Sigmoid colon (tissue), 4 donors: ENCODE measurements at regions not wholly inside any gene's neighbourhood (a gene's known extent, or its start where the extent isn't known, plus 50 kb on each side); places are given as distances from the start of the nearest gene placed in this dataset.

ENCODE experiments used
- EP300 ChIP-seq, 4 donors: sonication (generic); formaldehyde crosslinking; IDR thresholded peaks; one replicate each; pipeline ENCODE4 v1.6.1; 2017; ENCODE audit warnings: antibody characterized with exemption in 4 of 4
- POLR2A ChIP-seq, 2 donors: fragments of 450-650 bp; IDR thresholded peaks; one replicate each; pipeline ENCODE4 v1.6.1; 2016; ENCODE audit warnings: antibody characterized with exemption in 2 of 2, mild to moderate bottlenecking in 2 of 2, moderate library complexity in 2 of 2
- POLR2AphosphoS5 ChIP-seq, 4 donors: sonication (generic); formaldehyde crosslinking; IDR thresholded peaks; one replicate each; pipeline ENCODE4 v1.6.1; 2017; ENCODE audit warnings: antibody characterized with exemption in 4 of 4
- TF ChIP-seq, protein P1 (sequence below), 4 experiments: fragments of 450-650 bp in 3 of 4; fragments of 200-600 bp in 1 of 4; IDR thresholded peaks; one replicate each; pipeline ENCODE4 v1.5.1; 2016 to 2019; ENCODE audit warnings: antibody characterized with exemption in 4 of 4, mild to moderate bottlenecking in 3 of 4, moderate library complexity in 2 of 4

DNA sequence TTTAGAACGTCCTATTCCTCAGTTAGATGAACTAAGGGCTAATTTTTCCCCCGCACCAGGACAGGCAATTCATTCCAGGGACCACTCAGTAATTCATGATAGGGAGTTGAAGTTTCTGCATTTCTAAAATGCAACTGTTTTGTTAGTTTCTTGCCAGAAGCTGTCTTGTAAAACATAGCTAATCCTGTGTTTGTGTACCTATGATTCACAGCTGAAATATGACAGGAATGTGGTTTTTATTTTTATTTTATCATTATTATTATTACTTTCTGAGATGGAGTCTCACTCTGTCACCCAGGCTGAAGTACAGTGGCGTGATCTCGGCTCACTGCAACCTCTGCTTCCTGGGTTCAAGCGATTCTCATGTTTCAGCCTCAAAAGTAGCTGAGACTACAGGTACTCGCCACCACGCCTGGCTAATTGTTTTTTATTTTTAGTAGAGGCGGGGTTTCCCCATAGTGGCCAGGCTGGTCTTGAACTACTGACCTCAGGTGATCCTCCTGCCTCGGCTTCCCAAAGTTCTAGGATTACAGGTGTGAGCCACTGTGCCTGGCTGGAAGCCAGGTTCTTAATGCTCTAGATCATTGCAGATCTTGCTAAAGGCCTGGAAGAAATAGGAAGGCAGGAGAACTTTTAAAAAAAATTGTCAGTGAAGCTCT, 154.8 kb upstream of the FHL2 start:
- TF ChIP-seq, protein P1, sequence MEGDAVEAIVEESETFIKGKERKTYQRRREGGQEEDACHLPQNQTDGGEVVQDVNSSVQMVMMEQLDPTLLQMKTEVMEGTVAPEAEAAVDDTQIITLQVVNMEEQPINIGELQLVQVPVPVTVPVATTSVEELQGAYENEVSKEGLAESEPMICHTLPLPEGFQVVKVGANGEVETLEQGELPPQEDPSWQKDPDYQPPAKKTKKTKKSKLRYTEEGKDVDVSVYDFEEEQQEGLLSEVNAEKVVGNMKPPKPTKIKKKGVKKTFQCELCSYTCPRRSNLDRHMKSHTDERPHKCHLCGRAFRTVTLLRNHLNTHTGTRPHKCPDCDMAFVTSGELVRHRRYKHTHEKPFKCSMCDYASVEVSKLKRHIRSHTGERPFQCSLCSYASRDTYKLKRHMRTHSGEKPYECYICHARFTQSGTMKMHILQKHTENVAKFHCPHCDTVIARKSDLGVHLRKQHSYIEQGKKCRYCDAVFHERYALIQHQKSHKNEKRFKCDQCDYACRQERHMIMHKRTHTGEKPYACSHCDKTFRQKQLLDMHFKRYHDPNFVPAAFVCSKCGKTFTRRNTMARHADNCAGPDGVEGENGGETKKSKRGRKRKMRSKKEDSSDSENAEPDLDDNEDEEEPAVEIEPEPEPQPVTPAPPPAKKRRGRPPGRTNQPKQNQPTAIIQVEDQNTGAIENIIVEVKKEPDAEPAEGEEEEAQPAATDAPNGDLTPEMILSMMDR (IDR thresholded peaks at IDR 0.05), result no peak
- no peak for TF ChIP-seq POLR2A (IDR thresholded peaks at IDR 0.05)
- no peak for TF ChIP-seq POLR2AphosphoS5 (IDR thresholded peaks at IDR 0.05)
- no peak for TF ChIP-seq EP300 (IDR thresholded peaks at IDR 0.05)
